ENCODE measurements at regions not wholly inside any gene's neighbourhood (a gene's known extent, or its start where the extent isn't known, plus 50 kb on each side); places are given as distances from the start of the nearest gene placed in this dataset.

DNA sequence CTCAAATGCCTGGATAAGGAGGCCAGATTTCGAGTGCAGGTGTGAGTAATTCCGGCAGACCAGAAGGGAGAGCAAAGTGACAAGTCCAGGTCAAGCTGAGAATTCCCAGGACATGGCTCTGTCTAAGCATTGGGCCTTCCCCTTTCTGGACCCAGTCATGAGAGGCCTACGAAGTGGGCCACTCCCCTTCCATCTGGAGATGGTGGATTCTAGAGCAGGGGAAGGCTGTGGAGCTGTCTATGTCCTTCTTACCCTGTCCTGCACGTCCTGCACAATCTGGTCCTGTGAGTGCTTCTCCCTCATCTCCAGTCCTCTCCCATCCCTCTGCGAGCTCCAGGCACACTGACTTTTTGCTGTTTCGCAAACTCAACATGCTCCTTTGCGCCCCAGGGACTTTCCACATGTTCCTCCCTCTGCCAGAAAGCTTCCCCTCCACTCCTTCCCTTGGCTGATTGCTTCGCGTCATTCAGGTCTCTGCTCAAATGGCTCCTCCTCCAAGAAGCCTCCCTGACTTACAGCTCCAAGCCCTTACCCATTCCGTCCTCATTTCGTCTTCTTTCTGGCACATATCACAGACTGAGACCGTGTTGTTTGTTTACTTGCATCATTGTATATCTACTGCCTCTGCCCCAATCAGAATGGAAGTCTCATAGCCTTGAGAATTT lies 193.2 kb downstream of the URI1 start:
- TF ChIP-seq EZH2phosphoT487 (IDR thresholded peaks at IDR 0.05; ENCODE audit: borderline replicate concordance) (no peak), EZH2 (IDR thresholded peaks at IDR 0.05) (no peak)
- TF ChIP-seq, protein P1, sequence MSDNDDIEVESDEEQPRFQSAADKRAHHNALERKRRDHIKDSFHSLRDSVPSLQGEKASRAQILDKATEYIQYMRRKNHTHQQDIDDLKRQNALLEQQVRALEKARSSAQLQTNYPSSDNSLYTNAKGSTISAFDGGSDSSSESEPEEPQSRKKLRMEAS (IDR thresholded peaks at IDR 0.05): no peak
